ENCODE measurements at regions not wholly inside any gene's neighbourhood (a gene's known extent, or its start where the extent isn't known, plus 50 kb on each side); places are given as distances from the start of the nearest gene placed in this dataset.

DNA sequence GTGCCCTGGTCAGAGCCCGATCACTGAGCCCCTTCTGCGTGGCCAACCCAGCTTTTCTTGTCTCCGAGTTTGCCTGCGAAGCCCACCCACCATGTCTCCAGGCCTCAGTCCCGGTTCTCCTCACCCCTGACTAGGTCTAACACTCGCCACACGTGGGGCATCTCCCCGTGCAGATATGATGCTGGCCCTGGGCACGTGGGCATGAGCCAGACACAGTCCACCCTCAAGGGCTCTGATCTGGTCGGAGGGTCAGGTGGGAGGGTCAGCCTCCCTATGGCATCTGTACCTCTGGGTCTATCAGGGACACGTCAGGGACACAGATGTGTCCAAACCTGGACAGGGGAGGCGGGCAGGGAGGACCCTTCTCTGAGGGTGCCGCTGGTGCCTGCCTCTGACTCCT, 95.4 kb downstream of the RHOB start:
- Histone ChIP-seq H3K27me3 (replicated peaks in 1 of 4; ENCODE audit: control insufficient read depth in 3 of 4, extremely low read depth in 1 of 4, insufficient read depth in 3 of 4, low read length in 3 of 4) (peaks cover 0 to 2% (median 0%) of the 10 kb centered on the region in 4 experiments; a peak in 2 of 7 replicates), H3K14ac (ENCODE audit: insufficient read length) (no peak overlapping the region), H3K27ac (ENCODE audit: low read depth, low read length) (no peak overlapping the region), H2BK12ac (ENCODE audit: low read depth, low read length) (no peak overlapping the region), H2BK20ac (ENCODE audit: low read length) (0 out of 2 replicates have a peak overlapping the region, but pooled peaks have one; percentile 55), H4K8ac (ENCODE audit: extremely low read depth, insufficient read depth, low read length) (no peak overlapping the region), H3K79me1 (ENCODE audit: low read depth, low read length) (no peaks in the 10 kb centered on the region), H3K4me2 (ENCODE audit: insufficient read depth in 1 of 2, low read depth in 2 of 2, low read length in 2 of 2) (no peak overlapping the region), H2AFZ (ENCODE audit: low read length) (no peak overlapping the region), H4K20me1 (replicated peaks in 1 of 2; ENCODE audit: control insufficient read depth in 1 of 2, insufficient read depth in 2 of 2, low read length in 2 of 2) (no peaks in the 10 kb centered on the region), H3K79me2 (ENCODE audit: control insufficient read depth in 1 of 2, insufficient read depth in 2 of 2, low read length in 2 of 2) (no peaks in the 10 kb centered on the region), H3K23me2 (ENCODE audit: low read depth, low read length) (no peaks in the 10 kb centered on the region), H4K91ac (replicated peaks; ENCODE audit: insufficient read length, low read length) (no peak overlapping the region), H2AK5ac (ENCODE audit: low read depth, low read length) (no peak overlapping the region), H3K56ac (replicated peaks; ENCODE audit: insufficient read length, low read depth, low read length) (no peak overlapping the region), H2BK120ac (replicated peaks; ENCODE audit: low read depth, low read length) (no peak overlapping the region), H3K4me1 (replicated peaks in 1 of 4; ENCODE audit: control insufficient read depth in 3 of 4, insufficient read depth in 4 of 4, low read length in 3 of 4) (peaks cover 5 to 14% (median 12%) of the 10 kb centered on the region in 4 experiments; a peak in 6 of 7 replicates), H4K5ac (ENCODE audit: insufficient read length, low read depth, low read length) (no peak overlapping the region), H3K9ac (replicated peaks in 1 of 4; ENCODE audit: extremely low read depth in 1 of 4, low read depth in 3 of 4, low read length in 3 of 4) (no peak overlapping the region), H3K4ac (replicated peaks; ENCODE audit: insufficient read length, low read depth, low read length) (no peak overlapping the region), H3K18ac (ENCODE audit: extremely low read depth, low read length) (no peak overlapping the region), H2BK15ac (ENCODE audit: low read length) (no peak overlapping the region), H3K9me3 (ENCODE audit: insufficient read depth in 2 of 2, low read depth in 1 of 2, low read length in 1 of 2) (peaks cover 0 to 2% of the 10 kb centered on the region in 2 experiments; a peak in 1 of 4 replicates), H3K36me3 (ENCODE audit: control insufficient read depth in 2 of 4, insufficient read depth in 4 of 4, low read length in 3 of 4) (no peaks in the 10 kb centered on the region), H3K23ac (ENCODE audit: insufficient read length) (no peak overlapping the region), H2BK5ac (ENCODE audit: low read depth, low read length) (no peak overlapping the region; the same call in 1 of the 2 replicates), H3K4me3 (ENCODE audit: extremely low read depth in 1 of 4, insufficient read depth in 2 of 4, low read depth in 3 of 4, low read length in 4 of 4) (no peak overlapping the region)
- DNase-seq (ENCODE audit: low read depth in 1 of 2, low spot score in 2 of 2) (no peak), FAIRE-seq (no peak)
- CTCF ChIA-PET (ENCODE audit: partially characterized antibody) = interaction anchor here (0.8 to 2.6 kb wide), 10 partner anchors 13 to 120 kb away, joined by 3 to 8 read pairs (median 4); partner anchors contain the start of gene RHOB
- TF ChIP-seq JUND (IDR thresholded peaks at IDR 0.05; ENCODE audit: low read length) (no peak), GTF2F1 (IDR thresholded peaks at IDR 0.05; ENCODE audit: borderline replicate concordance, low read depth, low read length) (no peak), TAF1 (IDR thresholded peaks at IDR 0.05; ENCODE audit: low read depth, low read length) (no peak), RAD21 (IDR thresholded peaks at IDR 0.05 in 1 of 2, conservative IDR thresholded peaks at IDR 0.05 in 1 of 2; ENCODE audit: low read depth in 2 of 2, low read length in 2 of 2) (no peak), RFX5 (IDR thresholded peaks at IDR 0.05; ENCODE audit: borderline replicate concordance, low read depth, low read length) (no peak), BCL11A (IDR thresholded peaks at IDR 0.05; ENCODE audit: low read depth in 2 of 2, low read length in 2 of 2) (no peak), SP1 (IDR thresholded peaks at IDR 0.05; ENCODE audit: low read depth, low read length) (no peak), EGR1 (IDR thresholded peaks at IDR 0.05; ENCODE audit: borderline replicate concordance, low read depth, low read length) (no peak), ASH2L (IDR thresholded peaks at IDR 0.05; ENCODE audit: low read length) (no peak), GABPA (IDR thresholded peaks at IDR 0.05; ENCODE audit: borderline replicate concordance, insufficient read depth, low read length) (no peak), SP2 (IDR thresholded peaks at IDR 0.05; ENCODE audit: low read length) (no peak), SRF (IDR thresholded peaks at IDR 0.05; ENCODE audit: low read depth, low read length) (no peak), NANOG (IDR thresholded peaks at IDR 0.05; ENCODE audit: insufficient read depth, low read depth, low read length, poor library complexity, severe bottlenecking) (no peak), RXRA (IDR thresholded peaks at IDR 0.05; ENCODE audit: insufficient read depth, low read depth, low read length) (no peak)
- WGBS, 2 experiments (ENCODE audit: extremely low coverage in 1 of 2, insufficient coverage in 1 of 2, insufficient read length in 1 of 2, insufficient replicate concordance in 2 of 2, low coverage in 1 of 2, low lambda C conversion rate in 2 of 2, missing lambda C conversion rate in 1 of 2) = 89% methylated on average over 11 of the region's 13 CpGs; no CpG with 5 or more reads in 1 of the 2 experiments
- POLR2A ChIA-PET (ENCODE audit: partially characterized antibody) = interaction anchor here (0.6 to 1.9 kb wide), 2 partner anchors 21 to 95 kb away, joined by 3 to 10 read pairs; partner anchors contain the start of gene RHOB
